Mammary epithelial cell (primary cell): ENCODE measurements at regions not wholly inside any gene's neighbourhood (a gene's known extent, or its start where the extent isn't known, plus 50 kb on each side); places are given as distances from the start of the nearest gene placed in this dataset.

ENCODE experiments used
- CTCF ChIP-seq, 2 donors: IDR thresholded peaks in 1 of 2; conservative IDR thresholded peaks in 1 of 2; 2 replicates each; pipeline ENCODE4 v1.5.1; 2011 to 2012; ENCODE audit warnings: inconsistent platforms in 2 of 2, low read length in 2 of 2, mild to moderate bottlenecking in 2 of 2, control low read depth in 1 of 2, low read depth in 1 of 2; ENCODE audit not compliant: insufficient read depth in 1 of 2; ENCODE audit errors: extremely low read depth in 1 of 2
- EZH2 ChIP-seq: IDR thresholded peaks from 2 replicates; pipeline ENCODE4 v1.6.1; 2012; ENCODE audit warnings: low read length, inconsistent platforms, borderline replicate concordance

GRCh38 chr2:129325151-129325550, 654.3 kb upstream of the RAB6C start:
- TF ChIP-seq EZH2 (no peak), CTCF (conservative IDR thresholded peaks at IDR 0.05 in 1 of 2, IDR thresholded peaks at IDR 0.05 in 1 of 2; ENCODE audit: extremely low read depth in 1 of 2, insufficient read depth in 1 of 2, low read depth in 1 of 2, low read length in 2 of 2) (no peak)
